Peyer's patch (tissue), 4 donors: ENCODE measurements at regions not wholly inside any gene's neighbourhood (a gene's known extent, or its start where the extent isn't known, plus 50 kb on each side); places are given as distances from the start of the nearest gene placed in this dataset.

Source experiments
- POLR2A ChIP-seq, 2 donors: fragments of 450-650 bp; IDR thresholded peaks; one replicate each; pipeline ENCODE4 v1.5.1; 2017; ENCODE audit warnings: antibody characterized with exemption in 2 of 2, mild to moderate bottlenecking in 2 of 2, moderate library complexity in 2 of 2
- TF ChIP-seq, protein P1 (sequence below), 6 experiments: fragments of 450-650 bp in 4 of 6; fragments of 200-600 bp in 2 of 6; sonication (generic) in 1 of 6; IDR thresholded peaks; one replicate each; pipeline ENCODE4 v1.5.1; 2017 to 2019; ENCODE audit warnings: antibody characterized with exemption in 6 of 6, mild to moderate bottlenecking in 3 of 6, moderate library complexity in 1 of 6

DNA sequence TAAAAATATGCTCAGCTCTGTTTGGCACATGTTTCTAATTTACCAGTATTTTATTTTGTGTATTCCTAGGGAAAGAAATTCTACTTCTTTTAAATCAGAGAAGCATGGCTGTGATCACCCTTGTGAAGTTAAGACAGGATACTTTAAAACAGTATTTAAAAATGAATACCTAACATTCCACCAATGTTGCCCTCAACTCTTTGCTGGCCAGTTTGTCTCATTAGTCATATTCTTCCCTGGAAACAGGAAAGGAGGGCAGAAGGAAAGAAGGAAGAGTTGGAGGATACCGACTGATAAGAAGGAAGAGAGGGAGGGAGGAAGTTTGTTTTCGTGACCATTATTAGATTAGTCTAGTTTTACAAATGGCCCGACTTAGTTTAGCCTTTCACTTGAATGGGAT is 137.4 kb downstream of the PLK2 start:
- TF ChIP-seq, protein P1, sequence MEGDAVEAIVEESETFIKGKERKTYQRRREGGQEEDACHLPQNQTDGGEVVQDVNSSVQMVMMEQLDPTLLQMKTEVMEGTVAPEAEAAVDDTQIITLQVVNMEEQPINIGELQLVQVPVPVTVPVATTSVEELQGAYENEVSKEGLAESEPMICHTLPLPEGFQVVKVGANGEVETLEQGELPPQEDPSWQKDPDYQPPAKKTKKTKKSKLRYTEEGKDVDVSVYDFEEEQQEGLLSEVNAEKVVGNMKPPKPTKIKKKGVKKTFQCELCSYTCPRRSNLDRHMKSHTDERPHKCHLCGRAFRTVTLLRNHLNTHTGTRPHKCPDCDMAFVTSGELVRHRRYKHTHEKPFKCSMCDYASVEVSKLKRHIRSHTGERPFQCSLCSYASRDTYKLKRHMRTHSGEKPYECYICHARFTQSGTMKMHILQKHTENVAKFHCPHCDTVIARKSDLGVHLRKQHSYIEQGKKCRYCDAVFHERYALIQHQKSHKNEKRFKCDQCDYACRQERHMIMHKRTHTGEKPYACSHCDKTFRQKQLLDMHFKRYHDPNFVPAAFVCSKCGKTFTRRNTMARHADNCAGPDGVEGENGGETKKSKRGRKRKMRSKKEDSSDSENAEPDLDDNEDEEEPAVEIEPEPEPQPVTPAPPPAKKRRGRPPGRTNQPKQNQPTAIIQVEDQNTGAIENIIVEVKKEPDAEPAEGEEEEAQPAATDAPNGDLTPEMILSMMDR (IDR thresholded peaks at IDR 0.05): no peak
- TF ChIP-seq POLR2A (IDR thresholded peaks at IDR 0.05): no peak
